ENCODE measurements at regions not wholly inside any gene's neighbourhood (a gene's known extent, or its start where the extent isn't known, plus 50 kb on each side); places are given as distances from the start of the nearest gene placed in this dataset.

DNA sequence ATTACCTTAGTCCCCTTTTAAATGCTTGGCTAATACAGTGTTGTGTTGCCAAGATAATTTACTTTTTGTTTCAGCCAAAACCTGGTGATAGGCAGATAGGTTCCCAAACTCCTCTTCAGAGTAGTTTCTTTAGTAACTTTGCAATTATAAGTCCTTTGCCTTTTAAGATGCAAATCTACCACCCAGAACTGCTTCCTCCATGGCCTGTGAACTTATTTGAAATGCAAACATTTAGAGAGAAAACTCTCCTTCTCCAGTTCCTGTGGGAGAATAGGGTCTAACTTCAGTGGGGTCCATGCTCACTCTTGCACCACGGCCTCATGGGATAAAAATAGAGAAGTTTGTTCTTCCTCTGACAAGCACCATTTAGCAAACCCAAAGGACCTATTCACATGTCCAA is 1955.4 kb upstream of the CDH6 start:
- TF ChIP-seq, protein P1, sequence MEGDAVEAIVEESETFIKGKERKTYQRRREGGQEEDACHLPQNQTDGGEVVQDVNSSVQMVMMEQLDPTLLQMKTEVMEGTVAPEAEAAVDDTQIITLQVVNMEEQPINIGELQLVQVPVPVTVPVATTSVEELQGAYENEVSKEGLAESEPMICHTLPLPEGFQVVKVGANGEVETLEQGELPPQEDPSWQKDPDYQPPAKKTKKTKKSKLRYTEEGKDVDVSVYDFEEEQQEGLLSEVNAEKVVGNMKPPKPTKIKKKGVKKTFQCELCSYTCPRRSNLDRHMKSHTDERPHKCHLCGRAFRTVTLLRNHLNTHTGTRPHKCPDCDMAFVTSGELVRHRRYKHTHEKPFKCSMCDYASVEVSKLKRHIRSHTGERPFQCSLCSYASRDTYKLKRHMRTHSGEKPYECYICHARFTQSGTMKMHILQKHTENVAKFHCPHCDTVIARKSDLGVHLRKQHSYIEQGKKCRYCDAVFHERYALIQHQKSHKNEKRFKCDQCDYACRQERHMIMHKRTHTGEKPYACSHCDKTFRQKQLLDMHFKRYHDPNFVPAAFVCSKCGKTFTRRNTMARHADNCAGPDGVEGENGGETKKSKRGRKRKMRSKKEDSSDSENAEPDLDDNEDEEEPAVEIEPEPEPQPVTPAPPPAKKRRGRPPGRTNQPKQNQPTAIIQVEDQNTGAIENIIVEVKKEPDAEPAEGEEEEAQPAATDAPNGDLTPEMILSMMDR (IDR thresholded peaks at IDR 0.05; ENCODE audit: extremely low read depth in 1 of 2, insufficient read depth in 1 of 2, low read depth in 1 of 2, low read length in 2 of 2) = no peak
- TF ChIP-seq, protein P2, sequence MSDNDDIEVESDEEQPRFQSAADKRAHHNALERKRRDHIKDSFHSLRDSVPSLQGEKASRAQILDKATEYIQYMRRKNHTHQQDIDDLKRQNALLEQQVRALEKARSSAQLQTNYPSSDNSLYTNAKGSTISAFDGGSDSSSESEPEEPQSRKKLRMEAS (IDR thresholded peaks at IDR 0.05; ENCODE audit: insufficient read depth, insufficient read length) = no peak

Data from endothelial cell of umbilical vein (primary cell).